ENCODE measurements at regions not wholly inside any gene's neighbourhood (a gene's known extent, or its start where the extent isn't known, plus 50 kb on each side); places are given as distances from the start of the nearest gene placed in this dataset.

DNA sequence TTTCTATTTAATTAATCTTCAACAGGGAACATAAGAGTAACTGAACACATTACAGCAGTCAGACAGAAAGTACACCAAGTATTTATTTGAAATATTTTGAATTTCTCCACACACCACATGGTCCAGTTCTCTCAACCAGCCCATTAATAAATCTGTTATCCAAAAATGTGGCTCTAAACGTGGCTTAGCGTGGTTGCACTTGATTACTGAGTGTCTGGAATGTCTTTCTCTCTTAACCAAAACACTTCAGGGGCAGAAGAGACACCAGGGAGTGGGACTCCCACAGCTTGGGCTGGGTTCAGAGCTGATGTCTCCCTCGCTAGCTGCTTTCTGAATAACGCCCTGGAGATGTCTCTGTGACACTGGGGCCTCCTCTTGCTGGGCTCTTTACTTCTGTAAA lies 52.6 kb upstream of the FANCC start:
- peak; percentile 43 to 67 (median 60) for DNase-seq

DNA sequence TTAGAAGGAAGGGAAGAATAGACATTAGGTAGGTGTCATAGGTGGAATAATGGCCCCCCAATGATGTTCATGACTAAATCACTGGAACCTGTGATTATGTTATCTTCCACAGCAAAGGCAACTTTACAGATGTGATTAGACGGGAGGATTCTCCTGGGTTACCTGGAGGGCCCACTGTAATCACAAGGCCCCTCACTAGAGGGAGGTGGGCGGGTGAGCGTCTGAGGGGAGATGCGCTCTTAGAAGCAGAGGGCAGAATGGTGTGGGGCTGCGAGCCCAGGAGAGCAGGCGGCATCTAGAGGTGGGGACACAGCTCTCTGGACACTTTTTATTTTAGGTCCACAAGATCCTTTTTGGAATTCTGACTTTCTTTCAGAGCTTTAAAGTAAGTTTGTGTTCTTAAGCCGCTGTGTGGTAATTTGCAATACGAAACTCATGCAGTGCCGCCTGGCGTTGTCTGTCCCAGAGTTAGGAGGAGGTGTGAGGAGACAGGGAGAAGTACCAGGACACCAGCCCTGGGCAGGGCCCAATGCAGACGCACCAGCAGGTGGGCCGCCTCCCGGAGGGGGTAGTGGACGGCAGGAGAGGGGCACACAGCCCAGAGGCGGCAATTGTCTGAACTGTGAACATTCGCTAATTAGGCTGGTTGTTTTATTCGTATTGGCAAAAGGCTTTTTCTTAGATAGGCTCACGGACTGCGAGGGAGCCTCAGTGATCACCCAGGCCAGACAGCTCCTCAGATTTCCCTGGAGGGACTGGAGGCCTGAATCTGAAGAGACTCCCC lies 51.1 kb upstream of the FANCC start:
- 94 to 95% methylated on average over 19 of the region's 19 CpGs for WGBS, 2 donors
- Histone ChIP-seq H3K9me3 (ENCODE audit: control insufficient read depth in 4 of 4, insufficient read depth in 3 of 4, low read length in 3 of 4) (no peaks in the 10 kb centered on the region), H3K4me1 (ENCODE audit: control insufficient read depth in 5 of 5, insufficient read depth in 5 of 5, low read length in 5 of 5) (peaks cover 0 to 3% (median 0%) of the 10 kb centered on the region in 5 donors), H3K9ac (ENCODE audit: insufficient read depth in 1 of 2, low read length in 2 of 2) (no peak overlapping the region), H3K27ac (ENCODE audit: low read depth in 1 of 2, low read length in 1 of 2) (no peak overlapping the region), H3K4me3 (no peak overlapping the region), H3K36me3 (ENCODE audit: control insufficient read depth in 4 of 4, insufficient read depth in 4 of 4, low read length in 4 of 4) (no peaks in the 10 kb centered on the region), H3K27me3 (ENCODE audit: control insufficient read depth in 3 of 3, insufficient read depth in 3 of 3, low read length in 2 of 3) (no peaks in the 10 kb centered on the region)
- TF ChIP-seq, protein P1, sequence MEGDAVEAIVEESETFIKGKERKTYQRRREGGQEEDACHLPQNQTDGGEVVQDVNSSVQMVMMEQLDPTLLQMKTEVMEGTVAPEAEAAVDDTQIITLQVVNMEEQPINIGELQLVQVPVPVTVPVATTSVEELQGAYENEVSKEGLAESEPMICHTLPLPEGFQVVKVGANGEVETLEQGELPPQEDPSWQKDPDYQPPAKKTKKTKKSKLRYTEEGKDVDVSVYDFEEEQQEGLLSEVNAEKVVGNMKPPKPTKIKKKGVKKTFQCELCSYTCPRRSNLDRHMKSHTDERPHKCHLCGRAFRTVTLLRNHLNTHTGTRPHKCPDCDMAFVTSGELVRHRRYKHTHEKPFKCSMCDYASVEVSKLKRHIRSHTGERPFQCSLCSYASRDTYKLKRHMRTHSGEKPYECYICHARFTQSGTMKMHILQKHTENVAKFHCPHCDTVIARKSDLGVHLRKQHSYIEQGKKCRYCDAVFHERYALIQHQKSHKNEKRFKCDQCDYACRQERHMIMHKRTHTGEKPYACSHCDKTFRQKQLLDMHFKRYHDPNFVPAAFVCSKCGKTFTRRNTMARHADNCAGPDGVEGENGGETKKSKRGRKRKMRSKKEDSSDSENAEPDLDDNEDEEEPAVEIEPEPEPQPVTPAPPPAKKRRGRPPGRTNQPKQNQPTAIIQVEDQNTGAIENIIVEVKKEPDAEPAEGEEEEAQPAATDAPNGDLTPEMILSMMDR (IDR thresholded peaks at IDR 0.05; ENCODE audit: control extremely low read depth, extremely low read depth), result no peak
- no peak for ATAC-seq (ENCODE audit: insufficient read depth, low FRiP score)
- DNase-seq, result no peak

More for the DNA sequence above, 52.6 kb upstream of the FANCC start:
- Histone ChIP-seq H3K9me3 (ENCODE audit: control insufficient read depth in 4 of 4, insufficient read depth in 3 of 4, low read length in 3 of 4) (no peaks in the 10 kb centered on the region), H3K4me3 (no peak overlapping the region), H3K36me3 (ENCODE audit: control insufficient read depth in 4 of 4, insufficient read depth in 4 of 4, low read length in 4 of 4) (no peaks in the 10 kb centered on the region), H3K27me3 (ENCODE audit: control insufficient read depth in 3 of 3, insufficient read depth in 3 of 3, low read length in 2 of 3) (no peaks in the 10 kb centered on the region), H3K9ac (ENCODE audit: insufficient read depth in 1 of 2, low read length in 2 of 2) (no peak overlapping the region), H3K4me1 (ENCODE audit: control insufficient read depth in 5 of 5, insufficient read depth in 5 of 5, low read length in 5 of 5) (no peaks in the 10 kb centered on the region), H3K27ac (ENCODE audit: low read depth in 1 of 2, low read length in 1 of 2) (no peak overlapping the region)
- 66 to 68% methylated on average over 4 of the region's 4 CpGs for WGBS, 2 donors
- no peak for ATAC-seq (ENCODE audit: insufficient read depth, low FRiP score)
- TF ChIP-seq, protein P1 (IDR thresholded peaks at IDR 0.05; ENCODE audit: control extremely low read depth, extremely low read depth), result no peak
